Mesodermal cell (in vitro differentiated cells): ENCODE measurements at regions not wholly inside any gene's neighbourhood (a gene's known extent, or its start where the extent isn't known, plus 50 kb on each side); places are given as distances from the start of the nearest gene placed in this dataset.
"Not testable (repeated sequence)": the region's sequence is repeated elsewhere in the genome, so short reads cannot be mapped to it uniquely, and the experiment has no call there.

Experiments used
- H3K27ac ChIP-seq: 2 replicates; pipeline ENCODE4 v1.7.0; 2013; ENCODE audit warnings: mild to moderate bottlenecking, low read depth, low read length, moderate library complexity; ENCODE audit not compliant: severe bottlenecking
- H3K36me3 ChIP-seq: 2 replicates; pipeline ENCODE4 v1.7.1; 2013; ENCODE audit warnings: mild to moderate bottlenecking, low read length, moderate library complexity; ENCODE audit not compliant: control insufficient read depth, insufficient read depth
- H3K4me1 ChIP-seq: one replicate; pipeline ENCODE4 v1.7.1; 2013; ENCODE audit warnings: mild to moderate bottlenecking, low read length; ENCODE audit not compliant: insufficient read depth, control insufficient read depth, poor library complexity, severe bottlenecking
- H3K4me3 ChIP-seq: 2 replicates; pipeline ENCODE4 v1.7.0; 2013; ENCODE audit warnings: low read length, control low read depth, mild to moderate bottlenecking; ENCODE audit not compliant: insufficient read depth, poor library complexity, severe bottlenecking; ENCODE audit errors: extremely low read depth
- H3K9me3 ChIP-seq: 2 replicates; pipeline ENCODE4 v1.7.1; 2013; ENCODE audit warnings: mild to moderate bottlenecking, low read length, moderate library complexity; ENCODE audit not compliant: control insufficient read depth
- WGBS, 2 experiments: methylation state at CpG; one replicate each; pipeline ENCODE4 v1.1.5; 2013; ENCODE audit warnings: missing lambda C conversion rate in 2 of 2; ENCODE audit not compliant: insufficient coverage in 2 of 2; 5-methylcytosine and 5-hydroxymethylcytosine counted together

GRCh38 chr2:222760301-222760897, 88.9 kb downstream of the MOGAT1 start:
- Histone ChIP-seq H3K36me3 (no peaks in the 10 kb centered on the region), H3K9me3 (no peaks in the 10 kb centered on the region), H3K4me3 (no peak overlapping the region), H3K4me1 (peaks cover 21% of the 10 kb centered on the region), H3K27ac (no peak overlapping the region)
- WGBS, 2 experiments, result 90 to 97% methylated on average over 5 to 7 of the region's 7 CpGs

GRCh38 chr2:222761888-222762287, 90.4 kb downstream of the MOGAT1 start:
- no peak overlapping the region for H3K27ac ChIP-seq
- 100% methylated on average over 1 of the region's 3 CpGs for WGBS, 2 experiments
- peaks cover 8% of the 10 kb centered on the region for H3K4me1 ChIP-seq
- H3K4me3 ChIP-seq, result no peak overlapping the region
- H3K9me3 ChIP-seq, result no peaks in the 10 kb centered on the region
- no peaks in the 10 kb centered on the region for H3K36me3 ChIP-seq

- Histone ChIP-seq H3K27ac (no peak overlapping the region), H3K36me3 (no peaks in the 10 kb centered on the region), H3K9me3 (no peaks in the 10 kb centered on the region), H3K4me3 (no peak overlapping the region), H3K4me1 (peaks cover 4% of the 10 kb centered on the region)
- no CpG with 5 or more reads among the region's 2 CpGs for WGBS, 2 experiments
Observed at GRCh38 chr2:222762342-222762741, 90.9 kb downstream of the MOGAT1 start.

- not testable (repeated sequence) for H3K27ac ChIP-seq, H3K4me3 ChIP-seq, H3K4me1 ChIP-seq, H3K36me3 ChIP-seq, H3K9me3 ChIP-seq
- whole genome bisulfite sequencing, 2 experiments, result 86 to 100% methylated on average over 1 to 5 of the region's 5 CpGs
Observed at GRCh38 chr2:222765883-222766282, 94.4 kb downstream of the MOGAT1 start.

GRCh38 chr2:222768019-222768418, 92.8 kb upstream of the ACSL3 start:
- not testable (repeated sequence) for H3K4me3 ChIP-seq, H3K4me1 ChIP-seq, H3K9me3 ChIP-seq, H3K36me3 ChIP-seq, H3K27ac ChIP-seq
- 88 to 96% methylated on average over 5 to 6 of the region's 6 CpGs for WGBS, 2 experiments

GRCh38 chr2:222769446-222769845, 91.4 kb upstream of the ACSL3 start:
- Histone ChIP-seq H3K27ac (no peak overlapping the region), H3K36me3 (no peaks in the 10 kb centered on the region), H3K9me3 (no peaks in the 10 kb centered on the region), H3K4me3 (no peak overlapping the region), H3K4me1 (no peaks in the 10 kb centered on the region)
- 95 to 100% methylated on average over 2 to 3 of the region's 5 CpGs for WGBS, 2 experiments

- H3K27ac ChIP-seq, result no peak overlapping the region
- no peaks in the 10 kb centered on the region for H3K36me3 ChIP-seq
- H3K4me3 ChIP-seq, result no peak overlapping the region
- H3K9me3 ChIP-seq, result no peaks in the 10 kb centered on the region
- no peaks in the 10 kb centered on the region for H3K4me1 ChIP-seq
- WGBS, 2 experiments, result 80 to 86% methylated on average over 1 of the region's 3 CpGs
Observed at GRCh38 chr2:222769941-222770340, 90.9 kb upstream of the ACSL3 start.

- WGBS, 2 experiments, result 83 to 95% methylated on average over 3 of the region's 3 CpGs
- H3K27ac ChIP-seq, result no peak overlapping the region
- peaks cover 3% of the 10 kb centered on the region for H3K4me1 ChIP-seq
- no peak overlapping the region for H3K4me3 ChIP-seq
- no peaks in the 10 kb centered on the region for H3K36me3 ChIP-seq
- no peaks in the 10 kb centered on the region for H3K9me3 ChIP-seq
Observed at GRCh38 chr2:222771832-222772231, 89.0 kb upstream of the ACSL3 start.

- no peak overlapping the region for H3K27ac ChIP-seq
- peaks cover 3% of the 10 kb centered on the region for H3K4me1 ChIP-seq
- H3K9me3 ChIP-seq, result no peaks in the 10 kb centered on the region
- no peaks in the 10 kb centered on the region for H3K36me3 ChIP-seq
- no peak overlapping the region for H3K4me3 ChIP-seq
Observed at GRCh38 chr2:222774941-222775340, 85.9 kb upstream of the ACSL3 start.

GRCh38 chr2:222776792-222777191, 84.0 kb upstream of the ACSL3 start:
- peaks cover 3% of the 10 kb centered on the region for H3K4me1 ChIP-seq
- no peaks in the 10 kb centered on the region for H3K9me3 ChIP-seq
- H3K36me3 ChIP-seq, result no peaks in the 10 kb centered on the region
- WGBS, 2 experiments, result 72 to 85% methylated on average over 3 of the region's 3 CpGs
- H3K27ac ChIP-seq, result no peak overlapping the region
- H3K4me3 ChIP-seq, result no peak overlapping the region

GRCh38 chr2:222778400-222778799, 82.4 kb upstream of the ACSL3 start:
- Histone ChIP-seq H3K36me3 (no peaks in the 10 kb centered on the region), H3K27ac (no peak overlapping the region), H3K4me3 (no peak overlapping the region), H3K9me3 (no peaks in the 10 kb centered on the region), H3K4me1 (peaks cover 3% of the 10 kb centered on the region)
- 100% methylated on average over 1 of the region's 3 CpGs for WGBS, 2 experiments
